Activated effector memory CD4-positive, alpha-beta T cell treated with anti-CD3 and anti-CD28 coated beads, Interleukin-2, amount 50 U/mL, for 16 hours (primary cell): ENCODE measurements at regions not wholly inside any gene's neighbourhood (a gene's known extent, or its start where the extent isn't known, plus 50 kb on each side); places are given as distances from the start of the nearest gene placed in this dataset.
"Not testable (repeated sequence)": the region's sequence is repeated elsewhere in the genome, so short reads cannot be mapped to it uniquely, and the experiment has no call there.

Experiments used
- DNase-seq: peaks from one replicate; pipeline ENCODE4 v3.0.0-alpha.2; 2020

DNA sequence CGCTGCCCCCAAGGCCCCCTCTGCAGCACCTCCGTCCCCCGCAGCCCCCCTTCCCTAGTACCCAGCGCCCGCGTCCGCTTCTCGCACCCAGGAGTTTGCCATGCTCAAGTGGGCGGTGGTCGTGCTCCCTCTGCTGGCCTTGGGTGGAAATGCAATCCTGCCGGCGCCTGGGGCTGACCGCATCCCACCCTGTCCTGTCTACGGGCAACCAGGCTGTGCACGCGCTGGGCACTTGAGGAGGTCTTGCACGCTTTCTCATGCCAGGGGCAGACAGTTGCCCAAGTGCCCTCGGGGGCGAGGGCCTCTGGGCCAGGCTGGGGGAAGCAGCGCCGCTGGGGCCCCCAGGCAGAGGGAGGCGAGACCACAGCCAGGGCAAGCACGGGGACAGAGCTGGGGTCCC, 1450.7 kb upstream of the TPTE start:
- DNase-seq, result peak; percentile 63

DNA sequence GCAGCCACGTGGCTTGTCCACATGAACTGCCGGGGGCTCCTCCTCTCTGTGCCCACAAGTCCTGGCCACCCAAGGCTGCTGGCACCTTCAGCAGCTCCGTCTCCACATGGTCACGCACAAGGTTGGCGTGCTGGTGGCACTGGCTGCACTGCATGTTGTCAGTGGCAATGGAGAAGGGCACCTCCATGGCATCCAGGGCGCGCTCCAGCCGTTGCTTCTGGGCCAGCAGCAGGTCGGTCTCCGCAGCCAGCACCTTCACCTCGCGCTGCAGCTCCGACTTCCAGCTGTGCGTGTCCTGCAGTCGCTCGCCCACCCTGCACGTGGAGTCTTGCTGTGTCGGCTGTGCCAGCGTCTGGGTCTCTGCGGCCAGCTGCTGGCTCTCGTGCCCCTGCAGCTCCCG, 1448.4 kb upstream of the TPTE start:
- not testable (repeated sequence) for DNase-seq

GRCh38 chr21:9074772-9075171, 1446.6 kb upstream of the TPTE start:
- not testable (repeated sequence) for DNase-seq

DNA sequence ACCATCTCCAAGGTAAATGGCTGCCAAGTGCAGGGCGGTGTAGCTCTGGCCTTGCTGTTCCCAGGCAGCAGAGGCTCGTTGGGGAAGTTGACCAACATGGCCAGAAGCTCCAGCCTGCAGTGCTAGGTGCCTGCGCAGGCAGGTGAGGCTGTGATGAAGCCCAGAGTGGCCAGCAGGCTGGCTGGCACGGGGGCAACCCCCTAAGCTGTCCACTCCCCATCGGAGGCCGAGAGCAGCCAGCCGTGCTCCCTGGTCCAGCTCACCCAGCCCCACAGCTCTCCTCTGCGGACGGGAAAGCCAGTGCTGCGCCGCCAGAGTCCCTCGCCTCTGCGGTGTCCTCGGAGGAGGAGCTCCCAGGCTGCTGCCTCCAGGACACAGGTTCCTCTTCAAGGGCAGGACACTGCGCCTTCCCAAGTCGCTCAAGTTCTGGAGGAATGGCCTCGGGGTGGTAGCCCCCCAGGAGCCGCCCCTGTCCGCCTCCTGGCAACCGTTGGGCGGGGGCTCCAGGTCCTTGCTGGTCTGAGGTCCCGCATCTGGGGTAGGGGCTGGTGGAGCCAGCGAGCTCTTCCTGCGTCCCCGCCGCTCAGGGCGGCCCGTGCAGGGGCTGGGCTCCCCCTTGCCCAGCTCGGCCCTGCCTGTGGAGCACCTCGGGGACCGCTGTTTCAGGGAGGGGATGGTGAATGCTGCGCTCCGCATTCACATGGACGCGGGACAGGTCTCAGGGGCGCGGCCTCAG, 1438.1 kb upstream of the TPTE start:
- not testable (repeated sequence) for DNase-seq

DNA sequence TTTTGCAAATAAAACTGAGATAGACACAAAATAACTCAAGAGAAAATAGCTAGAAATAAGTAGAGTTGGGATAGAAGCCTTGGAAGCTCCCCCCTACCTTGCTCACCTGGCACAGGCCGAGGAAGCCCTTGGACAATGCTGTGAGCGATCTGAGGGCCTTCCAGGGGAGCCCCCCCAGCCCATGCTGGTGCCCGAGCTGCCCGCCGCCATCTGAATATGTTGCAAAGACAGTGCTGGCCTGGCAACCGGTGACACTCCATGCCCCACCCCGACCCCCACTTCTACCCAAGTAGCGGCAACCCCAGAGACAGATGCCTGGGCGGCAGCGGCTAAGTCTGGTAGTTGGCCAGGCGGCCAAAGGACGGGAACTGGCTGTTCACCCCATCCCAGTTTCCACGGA, 1435.1 kb upstream of the TPTE start:
- not testable (repeated sequence) for DNase-seq

GRCh38 chr21:9087816-9088215, 1433.6 kb upstream of the TPTE start:
- DNase-seq, result not testable (repeated sequence)

- not testable (repeated sequence) for DNase-seq
These were observed 1391.6 kb upstream of the TPTE start for GRCh38 chr21:9129741-9130140.

- not testable (repeated sequence) for DNase-seq
These were observed 1390.6 kb upstream of the TPTE start for GRCh38 chr21:9130817-9131216.
